ENCODE measurements at regions not wholly inside any gene's neighbourhood (a gene's known extent, or its start where the extent isn't known, plus 50 kb on each side); places are given as distances from the start of the nearest gene placed in this dataset.
A peak's percentile ranks its signal among the peaks of the same experiment; 100 is the strongest.

GRCh38 chr11:86138958-86139357, 70.1 kb upstream of the PICALM start:
- peak in 1 of 3 donors; percentile 11 for TF ChIP-seq POLR2AphosphoS5 (IDR thresholded peaks at IDR 0.05)
- no peak for TF ChIP-seq POLR2A (IDR thresholded peaks at IDR 0.05)
- no peak for TF ChIP-seq EP300 (IDR thresholded peaks at IDR 0.05)

Data from stomach (tissue), 4 donors.